ENCODE measurements at regions not wholly inside any gene's neighbourhood (a gene's known extent, or its start where the extent isn't known, plus 50 kb on each side); places are given as distances from the start of the nearest gene placed in this dataset.

- intact Hi-C loops (cut with micrococcal nuclease; ENCODE audit: unreplicated experiment) = no loop called here
- Histone ChIP-seq H3K27me3 (ENCODE audit: control insufficient read depth in 1 of 2, insufficient read depth in 2 of 2, low read length in 2 of 2) (peaks cover 0 to 10% of the 10 kb centered on the region in 2 experiments; a peak in 3 of 5 replicates), H3K36me3 (replicated peaks in 1 of 2; ENCODE audit: control insufficient read depth in 1 of 2, insufficient read depth in 2 of 2, low read length in 2 of 2) (no peaks in the 10 kb centered on the region), H3K9ac (ENCODE audit: insufficient read depth, low read depth, low read length) (no peak overlapping the region), H3K4me1 (ENCODE audit: insufficient read depth, low read length) (peaks cover 11% of the 10 kb centered on the region; the same call in 1 of the 2 replicates), H4K20me1 (ENCODE audit: insufficient read depth, low read length) (no peaks in the 10 kb centered on the region), H3K4me2 (ENCODE audit: low read depth, low read length) (no peak overlapping the region), H3K27ac (ENCODE audit: extremely low read length, insufficient read depth, low read length) (no peak overlapping the region), H3K9me3 (ENCODE audit: low read length) (0 out of 2 replicates have a peak, but pooled peaks cover 5% of the 10 kb centered on the region), H3K79me2 (ENCODE audit: insufficient read depth, low read length) (no peaks in the 10 kb centered on the region), H2AFZ (ENCODE audit: low read length) (no peak overlapping the region), H3K4me3 (replicated peaks in 1 of 3; ENCODE audit: insufficient read depth in 1 of 3, low read depth in 2 of 3, low read length in 3 of 3) (no peak overlapping the region)
- WGBS (ENCODE audit: low lambda C conversion rate) = 86% methylated on average over 6 of the region's 6 CpGs
- CTCF ChIA-PET (ENCODE audit: low intra/inter-chr PET ratio, low total read pairs) = no interaction called here
- in situ Hi-C loops (cut with HindIII; ENCODE audit: extremely low pct_ligation_motif_present, low pct_unique_long_range_greater_than_20kb) = no loop called here
- FAIRE-seq (peak; percentile 48), DNase-seq (ENCODE audit: low spot score) (no peak), ATAC-seq (no peak)
- POLR2A ChIA-PET = no interaction called here
- BruUV-seq (replicated peaks) = no TSS peak
- TF ChIP-seq DPF2 (CRISPR knock-in tag; IDR thresholded peaks at IDR 0.05; ENCODE audit: borderline replicate concordance, low read depth) (no peak), ZNF432 (CRISPR knock-in tag; IDR thresholded peaks at IDR 0.05; ENCODE audit: borderline replicate concordance) (no peak), ZNF615 (CRISPR knock-in tag; IDR thresholded peaks at IDR 0.05; ENCODE audit: borderline replicate concordance) (no peak), KLF11 (CRISPR knock-in tag; IDR thresholded peaks at IDR 0.05) (no peak), ZNF598 (CRISPR knock-in tag; IDR thresholded peaks at IDR 0.05; ENCODE audit: borderline replicate concordance) (no peak), AHR (CRISPR knock-in tag; IDR thresholded peaks at IDR 0.05) (no peak), RAD51 (IDR thresholded peaks at IDR 0.05; ENCODE audit: borderline replicate concordance) (0 out of 2 replicates have a peak, but pooled peaks have one; percentile 18), ZNF720 (CRISPR knock-in tag; IDR thresholded peaks at IDR 0.05) (no peak), SMC3 (IDR thresholded peaks at IDR 0.05; ENCODE audit: low read length) (no peak), ZBTB38 (CRISPR knock-in tag; IDR thresholded peaks at IDR 0.05) (no peak), ZNF530 (CRISPR knock-in tag; IDR thresholded peaks at IDR 0.05; ENCODE audit: low read depth) (no peak), NFE2L1 (CRISPR knock-in tag; IDR thresholded peaks at IDR 0.05; ENCODE audit: borderline replicate concordance) (no peak), ZNF687 (CRISPR knock-in tag; IDR thresholded peaks at IDR 0.05) (no peak), NFIC (IDR thresholded peaks at IDR 0.05; ENCODE audit: low read length) (no peak), MXD4 (CRISPR knock-in tag; IDR thresholded peaks at IDR 0.05) (no peak), RXRB (CRISPR knock-in tag; IDR thresholded peaks at IDR 0.05; ENCODE audit: borderline replicate concordance) (no peak), ZNF782 (CRISPR knock-in tag; IDR thresholded peaks at IDR 0.05; ENCODE audit: borderline replicate concordance) (no peak), SP140L (CRISPR knock-in tag; IDR thresholded peaks at IDR 0.05; ENCODE audit: borderline replicate concordance) (no peak)
- TF ChIP-seq, protein P1, sequence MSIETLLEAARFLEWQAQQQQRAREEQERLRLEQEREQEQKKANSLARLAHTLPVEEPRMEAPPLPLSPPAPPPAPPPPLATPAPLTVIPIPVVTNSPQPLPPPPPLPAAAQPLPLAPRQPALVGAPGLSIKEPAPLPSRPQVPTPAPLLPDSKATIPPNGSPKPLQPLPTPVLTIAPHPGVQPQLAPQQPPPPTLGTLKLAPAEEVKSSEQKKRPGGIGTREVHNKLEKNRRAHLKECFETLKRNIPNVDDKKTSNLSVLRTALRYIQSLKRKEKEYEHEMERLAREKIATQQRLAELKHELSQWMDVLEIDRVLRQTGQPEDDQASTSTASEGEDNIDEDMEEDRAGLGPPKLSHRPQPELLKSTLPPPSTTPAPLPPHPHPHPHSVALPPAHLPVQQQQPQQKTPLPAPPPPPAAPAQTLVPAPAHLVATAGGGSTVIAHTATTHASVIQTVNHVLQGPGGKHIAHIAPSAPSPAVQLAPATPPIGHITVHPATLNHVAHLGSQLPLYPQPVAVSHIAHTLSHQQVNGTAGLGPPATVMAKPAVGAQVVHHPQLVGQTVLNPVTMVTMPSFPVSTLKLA (IDR thresholded peaks at IDR 0.05) = peak; percentile 38; the same call in 1 of the 2 replicates
These were observed 208.9 kb upstream of the TNP1 start for GRCh38 chr2:217068677-217069250.
